ENCODE measurements at regions not wholly inside any gene's neighbourhood (a gene's known extent, or its start where the extent isn't known, plus 50 kb on each side); places are given as distances from the start of the nearest gene placed in this dataset.

- no peaks in the 10 kb centered on the region for H3K36me3 ChIP-seq
- WGBS, 2 donors (ENCODE audit: low coverage in 1 of 2) = 88 to 100% methylated on average over 1 of the region's 1 CpG
- H3K9me3 ChIP-seq = no peaks in the 10 kb centered on the region
- no peak overlapping the region for H3K4me3 ChIP-seq
- H3K27ac ChIP-seq = no peak overlapping the region
- no peak for TF ChIP-seq POLR2A (IDR thresholded peaks at IDR 0.05)
- no peak for TF ChIP-seq EP300 (IDR thresholded peaks at IDR 0.05)
- TF ChIP-seq POLR2AphosphoS5 (IDR thresholded peaks at IDR 0.05) = no peak
- TF ChIP-seq, protein P1, sequence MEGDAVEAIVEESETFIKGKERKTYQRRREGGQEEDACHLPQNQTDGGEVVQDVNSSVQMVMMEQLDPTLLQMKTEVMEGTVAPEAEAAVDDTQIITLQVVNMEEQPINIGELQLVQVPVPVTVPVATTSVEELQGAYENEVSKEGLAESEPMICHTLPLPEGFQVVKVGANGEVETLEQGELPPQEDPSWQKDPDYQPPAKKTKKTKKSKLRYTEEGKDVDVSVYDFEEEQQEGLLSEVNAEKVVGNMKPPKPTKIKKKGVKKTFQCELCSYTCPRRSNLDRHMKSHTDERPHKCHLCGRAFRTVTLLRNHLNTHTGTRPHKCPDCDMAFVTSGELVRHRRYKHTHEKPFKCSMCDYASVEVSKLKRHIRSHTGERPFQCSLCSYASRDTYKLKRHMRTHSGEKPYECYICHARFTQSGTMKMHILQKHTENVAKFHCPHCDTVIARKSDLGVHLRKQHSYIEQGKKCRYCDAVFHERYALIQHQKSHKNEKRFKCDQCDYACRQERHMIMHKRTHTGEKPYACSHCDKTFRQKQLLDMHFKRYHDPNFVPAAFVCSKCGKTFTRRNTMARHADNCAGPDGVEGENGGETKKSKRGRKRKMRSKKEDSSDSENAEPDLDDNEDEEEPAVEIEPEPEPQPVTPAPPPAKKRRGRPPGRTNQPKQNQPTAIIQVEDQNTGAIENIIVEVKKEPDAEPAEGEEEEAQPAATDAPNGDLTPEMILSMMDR (IDR thresholded peaks at IDR 0.05) = no peak
- no peaks in the 10 kb centered on the region for H3K27me3 ChIP-seq
- ATAC-seq = no peak
- no peaks in the 10 kb centered on the region for H3K4me1 ChIP-seq
These were observed 95.5 kb upstream of the BET1 start for GRCh38 chr7:94099679-94100078.

- Histone ChIP-seq H3K4me3 (no peak overlapping the region), H3K36me3 (no peaks in the 10 kb centered on the region), H3K9me3 (no peaks in the 10 kb centered on the region), H3K4me1 (no peaks in the 10 kb centered on the region), H3K27me3 (no peaks in the 10 kb centered on the region), H3K27ac (no peak overlapping the region)
- no peak for TF ChIP-seq EP300 (IDR thresholded peaks at IDR 0.05)
- TF ChIP-seq POLR2A (IDR thresholded peaks at IDR 0.05) = no peak
- WGBS, 2 donors (ENCODE audit: low coverage in 1 of 2) = 83 to 94% methylated on average over 1 to 4 of the region's 27 CpGs
- no peak for ATAC-seq
These were observed 96.7 kb upstream of the BET1 start for GRCh38 chr7:94100723-94101345.

- no peak overlapping the region for H3K27ac ChIP-seq
- no peaks in the 10 kb centered on the region for H3K4me1 ChIP-seq
- WGBS, 2 donors (ENCODE audit: low coverage in 1 of 2) = 100% methylated on average over 1 of the region's 1 CpG
- H3K4me3 ChIP-seq = no peak overlapping the region
- TF ChIP-seq POLR2A (IDR thresholded peaks at IDR 0.05) (no peak), POLR2AphosphoS5 (IDR thresholded peaks at IDR 0.05) (no peak)
- TF ChIP-seq, protein P1 (IDR thresholded peaks at IDR 0.05) = no peak
- H3K36me3 ChIP-seq = no peaks in the 10 kb centered on the region
- no peaks in the 10 kb centered on the region for H3K9me3 ChIP-seq
- ATAC-seq = no peak
- no peaks in the 10 kb centered on the region for H3K27me3 ChIP-seq
These were observed 100.1 kb upstream of the BET1 start for GRCh38 chr7:94104301-94104700.

DNA sequence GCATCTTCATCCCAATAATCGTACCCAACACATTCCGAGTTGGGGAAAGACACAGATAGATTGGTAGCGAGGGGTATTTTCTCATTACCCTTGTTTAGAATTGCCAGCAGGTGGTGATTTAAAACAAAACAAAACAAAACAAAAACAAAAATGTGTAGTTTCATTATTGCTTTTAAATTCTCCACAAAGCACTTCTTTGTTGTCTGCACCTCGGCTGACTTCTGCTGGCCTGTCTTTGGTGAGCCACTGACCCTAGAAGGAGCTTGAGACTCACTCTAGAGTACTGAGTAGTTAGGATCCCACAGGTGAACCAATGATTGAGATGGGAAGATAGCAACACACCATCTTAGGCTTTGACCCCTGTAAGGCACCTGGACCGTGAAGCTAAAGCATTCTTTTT, 105.4 kb upstream of the BET1 start:
- no peaks in the 10 kb centered on the region for H3K36me3 ChIP-seq
- H3K27ac ChIP-seq = no peak overlapping the region
- H3K9me3 ChIP-seq = no peaks in the 10 kb centered on the region
- H3K4me3 ChIP-seq = no peak overlapping the region
- H3K27me3 ChIP-seq = no peaks in the 10 kb centered on the region
- TF ChIP-seq POLR2A (IDR thresholded peaks at IDR 0.05) (no peak), POLR2AphosphoS5 (IDR thresholded peaks at IDR 0.05) (no peak), EP300 (IDR thresholded peaks at IDR 0.05) (no peak)
- TF ChIP-seq, protein P1 (IDR thresholded peaks at IDR 0.05) = no peak
- ATAC-seq = no peak
- no peaks in the 10 kb centered on the region for H3K4me1 ChIP-seq
- 89 to 92% methylated on average over 3 to 5 of the region's 5 CpGs for WGBS, 2 donors (ENCODE audit: low coverage in 1 of 2)

DNA sequence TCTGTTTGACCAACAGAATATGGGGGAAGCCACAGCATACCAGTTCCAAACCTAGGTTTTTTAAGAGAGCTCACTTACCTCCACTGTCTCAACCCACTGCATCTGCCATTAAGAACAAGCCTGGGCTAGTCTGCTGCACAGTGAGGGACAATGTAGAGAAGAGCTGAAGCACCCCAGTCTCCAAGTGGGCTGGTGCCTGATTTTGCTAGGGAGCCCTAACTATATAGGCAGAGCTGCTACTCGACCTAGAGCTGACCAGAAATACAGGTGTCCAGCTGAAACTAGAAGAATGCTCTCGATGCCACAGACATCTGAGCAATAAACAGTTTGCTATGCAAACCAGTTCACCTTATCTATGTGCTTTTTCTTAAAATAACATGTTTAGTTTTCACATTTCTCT, 106.9 kb upstream of the BET1 start:
- TF ChIP-seq POLR2A (IDR thresholded peaks at IDR 0.05) (no peak), POLR2AphosphoS5 (IDR thresholded peaks at IDR 0.05) (no peak), EP300 (IDR thresholded peaks at IDR 0.05) (no peak)
- TF ChIP-seq, protein P1 (IDR thresholded peaks at IDR 0.05) = no peak
- H3K4me3 ChIP-seq = no peak overlapping the region
- H3K9me3 ChIP-seq = no peaks in the 10 kb centered on the region
- no peaks in the 10 kb centered on the region for H3K4me1 ChIP-seq
- no peak overlapping the region for H3K27ac ChIP-seq
- no peak for ATAC-seq
- WGBS, 2 donors (ENCODE audit: low coverage in 1 of 2) = 67 to 88% methylated on average over 2 of the region's 2 CpGs
- H3K27me3 ChIP-seq = no peaks in the 10 kb centered on the region
- no peaks in the 10 kb centered on the region for H3K36me3 ChIP-seq
